Mesothelial cell of epicardium (in vitro differentiated cells): ENCODE measurements at regions not wholly inside any gene's neighbourhood (a gene's known extent, or its start where the extent isn't known, plus 50 kb on each side); places are given as distances from the start of the nearest gene placed in this dataset.

Experiments
- DNase-seq, 2 experiments: peaks; one replicate each; pipeline ENCODE4 v3.0.0; 2021; ENCODE audit warnings: low spot score in 2 of 2; ENCODE audit not compliant: unreplicated experiment in 2 of 2
- H3K27ac Mint-ChIP-seq: 2 replicates; pipeline ENCODE4 v1.8.0; 2021; ENCODE audit warnings: mixed read lengths
- H3K27me3 Mint-ChIP-seq: 2 replicates; pipeline ENCODE4 v1.8.0; 2021; ENCODE audit warnings: low read depth, mixed read lengths
- H3K36me3 Mint-ChIP-seq: 2 replicates; pipeline ENCODE4 v1.8.0; 2021; ENCODE audit warnings: mixed read lengths
- H3K4me1 Mint-ChIP-seq: 2 replicates; pipeline ENCODE4 v1.8.0; 2021; ENCODE audit warnings: mixed read lengths
- H3K4me3 Mint-ChIP-seq: 2 replicates; pipeline ENCODE4 v1.8.0; 2021; ENCODE audit warnings: mild to moderate bottlenecking, moderate library complexity, mixed read lengths
- H3K9me3 Mint-ChIP-seq: 2 replicates; pipeline ENCODE4 v1.8.0; 2021; ENCODE audit warnings: mixed read lengths
- CTCF ChIP-seq: fragments of 200-600 bp; sonication (generic); IDR thresholded peaks from one replicate; pipeline ENCODE4 v1.5.0; 2021; ENCODE audit warnings: antibody characterized with exemption; ENCODE audit not compliant: unreplicated experiment

- TF ChIP-seq CTCF: no peak
- peaks cover 3% of the 10 kb centered on the region for H3K27me3 Mint-ChIP-seq
- no peak overlapping the region for H3K4me3 Mint-ChIP-seq
- H3K4me1 Mint-ChIP-seq: no peaks in the 10 kb centered on the region
- DNase-seq: no peak
- H3K27ac Mint-ChIP-seq: no peak overlapping the region
- H3K9me3 Mint-ChIP-seq: peaks cover 30% of the 10 kb centered on the region
- H3K36me3 Mint-ChIP-seq: no peaks in the 10 kb centered on the region
These were observed 125.8 kb downstream of the C1D start for GRCh38 chr2:67936969-67937368.

GRCh38 chr2:67938053-67938452 lies 124.8 kb downstream of the C1D start:
- Mint-ChIP-seq H3K4me1 (no peaks in the 10 kb centered on the region), H3K27ac (no peak overlapping the region), H3K4me3 (no peak overlapping the region), H3K9me3 (peaks cover 34% of the 10 kb centered on the region), H3K27me3 (peaks cover 3% of the 10 kb centered on the region), H3K36me3 (peaks cover 5% of the 10 kb centered on the region)
- TF ChIP-seq CTCF: no peak
- DNase-seq: no peak

- Mint-ChIP-seq H3K27ac (no peak overlapping the region), H3K9me3 (peaks cover 25% of the 10 kb centered on the region), H3K27me3 (peaks cover 5% of the 10 kb centered on the region), H3K36me3 (peaks cover 8% of the 10 kb centered on the region), H3K4me3 (no peak overlapping the region), H3K4me1 (peaks cover 7% of the 10 kb centered on the region)
- DNase-seq: no peak
- no peak for TF ChIP-seq CTCF
These were observed 117.7 kb downstream of the C1D start for GRCh38 chr2:67945056-67945455.

- Mint-ChIP-seq H3K27ac (no peak overlapping the region), H3K36me3 (peaks cover 8% of the 10 kb centered on the region), H3K4me1 (peaks cover 12% of the 10 kb centered on the region), H3K27me3 (peaks cover 5% of the 10 kb centered on the region), H3K4me3 (no peak overlapping the region), H3K9me3 (peaks cover 19% of the 10 kb centered on the region)
- no peak for DNase-seq
- TF ChIP-seq CTCF: no peak
These were observed 116.9 kb downstream of the C1D start for GRCh38 chr2:67945940-67946339.

- no peak overlapping the region for H3K4me3 Mint-ChIP-seq
- peaks cover 6% of the 10 kb centered on the region for H3K9me3 Mint-ChIP-seq
- no peak for DNase-seq
- peaks cover 13% of the 10 kb centered on the region for H3K4me1 Mint-ChIP-seq
- H3K27me3 Mint-ChIP-seq: peaks cover 2% of the 10 kb centered on the region
- no peak overlapping the region for H3K27ac Mint-ChIP-seq
- no peak for TF ChIP-seq CTCF
- peaks cover 4% of the 10 kb centered on the region for H3K36me3 Mint-ChIP-seq
These were observed 114.7 kb downstream of the C1D start for GRCh38 chr2:67948057-67948456.

- Mint-ChIP-seq H3K4me1 (peaks cover 13% of the 10 kb centered on the region), H3K36me3 (no peaks in the 10 kb centered on the region), H3K4me3 (no peak overlapping the region), H3K9me3 (peaks cover 1% of the 10 kb centered on the region), H3K27ac (no peak overlapping the region), H3K27me3 (peaks cover 2% of the 10 kb centered on the region)
- no peak for TF ChIP-seq CTCF
- DNase-seq: no peak
These were observed 114.3 kb downstream of the C1D start for GRCh38 chr2:67948506-67948905.
